SK-N-SH (cell line): ENCODE measurements at regions not wholly inside any gene's neighbourhood (a gene's known extent, or its start where the extent isn't known, plus 50 kb on each side); places are given as distances from the start of the nearest gene placed in this dataset.

Experiments
- CTCF ChIA-PET: fragments of 300-600, 350-600 bp; formaldehyde crosslinking; extraction: SDS; loops from one replicate; lab custom pipeline; 2021; lab: Yijun Ruan, JAX
- POLR2A ChIA-PET: fragments of 350-600 bp; sonication (Branson Sonifier 250); formaldehyde crosslinking; extraction: SDS; loops from one replicate; lab custom pipeline; 2020; ENCODE audit warnings: antibody characterized with exemption, inconsistent platforms; lab: Yijun Ruan, JAX
- DNase-seq: peaks from one replicate; pipeline ENCODE4 v3.0.0; 2012
- H2AFZ ChIP-seq: fragments of 200-600 bp; sonication (generic); 2 replicates; pipeline ENCODE4 v1.8.1; 2016; ENCODE audit warnings: antibody characterized with exemption, mild to moderate bottlenecking, low read depth
- H3F3A ChIP-seq: fragments of 200-600 bp; sonication (generic); replicated peaks from 2 replicates; pipeline ENCODE3; 2016; ENCODE audit warnings: antibody characterized with exemption, mild to moderate bottlenecking; ENCODE audit not compliant: insufficient read depth
- H3K27ac ChIP-seq, 2 experiments: fragments of 200-500 bp in 1 of 2; fragments of 200-600 bp in 1 of 2; sonication (Bioruptor generic) in 1 of 2; sonication (generic), shearing (Covaris generic) in 1 of 2; 2 replicates each; pipeline versions ENCODE4 v1.5.1 to v1.6.1; 2014 to 2016; ENCODE audit warnings: low read depth in 2 of 2, inconsistent platforms in 1 of 2, low read length in 1 of 2, mild to moderate bottlenecking in 1 of 2, mixed read lengths in 1 of 2
- H3K27me3 ChIP-seq: fragments of 200-600 bp; sonication (generic), shearing (Covaris generic); 2 replicates; pipeline ENCODE4 v1.6.1; 2016; ENCODE audit warnings: mixed run types; ENCODE audit not compliant: insufficient read depth
- H3K36me3 ChIP-seq, 2 experiments: fragments of 200-500 bp in 1 of 2; fragments of 200-600 bp in 1 of 2; sonication (Bioruptor generic) in 1 of 2; sonication (generic) in 1 of 2; replicated peaks in 1 of 2; 2 replicates each; pipeline versions ENCODE3 to v1.5.1; 2014 to 2016; ENCODE audit warnings: low read length in 1 of 2, mild to moderate bottlenecking in 1 of 2; ENCODE audit not compliant: insufficient read depth in 2 of 2, control insufficient read depth in 1 of 2
- H3K4me1 ChIP-seq, 2 experiments: fragments of 200-500 bp in 1 of 2; fragments of 200-600 bp in 1 of 2; sonication (Bioruptor generic) in 1 of 2; sonication (generic), shearing (Covaris generic) in 1 of 2; 2 replicates each; pipeline versions ENCODE4 v1.5.1 to v1.6.1; 2014 to 2016; ENCODE audit warnings: low read depth in 1 of 2, low read length in 1 of 2, mixed run types in 1 of 2; ENCODE audit not compliant: insufficient read depth in 2 of 2, control insufficient read depth in 1 of 2
- H3K4me2 ChIP-seq: fragments of 200-600 bp; sonication (generic), shearing (Covaris generic); 2 replicates; pipeline ENCODE4 v1.6.1; 2017; ENCODE audit warnings: mixed run types
- H3K4me3 ChIP-seq, 2 experiments: fragments of 200-500 bp in 1 of 2; fragments of 200-600 bp in 1 of 2; sonication (Bioruptor generic) in 1 of 2; sonication (generic), shearing (Covaris generic) in 1 of 2; 2 replicates each; pipeline versions ENCODE4 v1.5.1 to v1.8.1; 2014 to 2016; ENCODE audit warnings: low read depth in 2 of 2, inconsistent platforms in 1 of 2, low read length in 1 of 2, mild to moderate bottlenecking in 1 of 2, mixed read lengths in 1 of 2, moderate library complexity in 1 of 2
- H3K79me2 ChIP-seq: fragments of 200-600 bp; sonication (generic); 2 replicates; pipeline ENCODE4 v1.8.1; 2017; ENCODE audit warnings: mild to moderate bottlenecking; ENCODE audit not compliant: insufficient read depth
- H3K9ac ChIP-seq: fragments of 200-600 bp; sonication (generic); 2 replicates; pipeline ENCODE4 v1.6.1; 2017; ENCODE audit warnings: mixed run types
- H3K9me2 ChIP-seq: fragments of 200-600 bp; sonication (generic); 2 replicates; pipeline ENCODE4 v1.6.1; 2017; ENCODE audit warnings: mixed run types
- H3K9me3 ChIP-seq: fragments of 200-600 bp; sonication (generic); 2 replicates; pipeline ENCODE4 v1.6.1; 2017; ENCODE audit warnings: mixed run types, mild to moderate bottlenecking, moderate library complexity
- H4K20me1 ChIP-seq: fragments of 200-600 bp; sonication (generic); 2 replicates; pipeline ENCODE4 v1.6.1; 2017; ENCODE audit warnings: mild to moderate bottlenecking, mixed run types; ENCODE audit not compliant: insufficient read depth
- CHD2 ChIP-seq: fragments of 150-350 bp; IDR thresholded peaks from 2 replicates; pipeline ENCODE4 v1.6.1; 2018; ENCODE audit warnings: low read length; ENCODE audit not compliant: partially characterized antibody
- EP300 ChIP-seq, 2 experiments: IDR thresholded peaks; 2 replicates each; pipeline versions ENCODE4 v1.4.0 to v1.6.1; 2012; ENCODE audit warnings: borderline replicate concordance in 1 of 2, low read depth in 1 of 2, low read length in 1 of 2
- EZH2phosphoT487 ChIP-seq: fragments of 200-600 bp; sonication (generic); IDR thresholded peaks from 2 replicates; pipeline ENCODE4 v1.6.1; 2017; ENCODE audit warnings: low read depth, mixed run types, mild to moderate bottlenecking, antibody characterized with exemption, moderate library complexity, borderline replicate concordance
- FOXM1 ChIP-seq: IDR thresholded peaks from 2 replicates; pipeline ENCODE4 v1.4.0; 2012; ENCODE audit warnings: low read depth, mild to moderate bottlenecking
- GATA2 ChIP-seq: sonication (generic); formaldehyde crosslinking; IDR thresholded peaks from 2 replicates; pipeline ENCODE4 v1.5.0; 2020; ENCODE audit warnings: mild to moderate bottlenecking, missing genetic modification reagents
- MAX ChIP-seq: IDR thresholded peaks from 2 replicates; pipeline ENCODE4 v1.4.0; 2012; ENCODE audit warnings: low read depth
- MXI1 ChIP-seq: IDR thresholded peaks from 2 replicates; pipeline ENCODE4 v1.6.1; 2012; ENCODE audit warnings: mild to moderate bottlenecking, low read depth, low read length, improper control_type of control experiment
- NFIC ChIP-seq: IDR thresholded peaks from 2 replicates; pipeline ENCODE4 v1.4.0; 2012; ENCODE audit warnings: borderline replicate concordance
- NRF1 ChIP-seq: IDR thresholded peaks from 2 replicates; pipeline ENCODE4 v1.6.1; 2012; ENCODE audit warnings: low read depth, mild to moderate bottlenecking, low read length
- PBX3 ChIP-seq: IDR thresholded peaks from 2 replicates; pipeline ENCODE4; 2012
- POLR2AphosphoS5 ChIP-seq: IDR thresholded peaks from 2 replicates; pipeline ENCODE4 v1.6.1; 2012; ENCODE audit warnings: low read depth, low read length
- RAD21 ChIP-seq: IDR thresholded peaks from 2 replicates; pipeline ENCODE4 v1.6.1; 2012; ENCODE audit warnings: mild to moderate bottlenecking, low read length
- REST ChIP-seq: IDR thresholded peaks from 2 replicates; pipeline ENCODE4 v1.6.1; 2012; ENCODE audit warnings: mild to moderate bottlenecking, low read depth, low read length, moderate library complexity
- RFX5 ChIP-seq: IDR thresholded peaks from 2 replicates; pipeline ENCODE4 v1.6.1; 2012; ENCODE audit warnings: mild to moderate bottlenecking, improper control_type of control experiment, low read length
- RXRA ChIP-seq: IDR thresholded peaks from 2 replicates; pipeline ENCODE4 v1.4.0; 2012; ENCODE audit warnings: low read depth, mild to moderate bottlenecking, borderline replicate concordance
- SIN3A ChIP-seq: IDR thresholded peaks from 2 replicates; pipeline ENCODE4 v1.6.1; 2012; ENCODE audit warnings: low read depth, mild to moderate bottlenecking, low read length, moderate library complexity, borderline replicate concordance
- TCF12 ChIP-seq: IDR thresholded peaks from 2 replicates; pipeline ENCODE4 v1.4.0; 2012
- TEAD4 ChIP-seq: IDR thresholded peaks from 2 replicates; pipeline ENCODE4 v1.4.0; 2012; ENCODE audit warnings: mild to moderate bottlenecking, borderline replicate concordance; ENCODE audit not compliant: insufficient read depth
- USF2 ChIP-seq: fragments of 150-350 bp; IDR thresholded peaks from 2 replicates; pipeline ENCODE4 v1.6.1; 2017; ENCODE audit warnings: antibody characterized with exemption, low read length, low read depth, borderline replicate concordance
- YY1 ChIP-seq: IDR thresholded peaks from 2 replicates; pipeline ENCODE4 v1.4.0; 2012; ENCODE audit warnings: low read depth, mild to moderate bottlenecking
- WGBS: methylation state at CpG from one replicate; pipeline ENCODE4 v1.1.6; 2017; ENCODE audit warnings: low lambda C conversion rate; 5-methylcytosine and 5-hydroxymethylcytosine counted together

- H3K4me3 ChIP-seq: no peak overlapping the region
- no peaks in the 10 kb centered on the region for H3K27me3 ChIP-seq
- H3K9me3 ChIP-seq: no peaks in the 10 kb centered on the region
- no peak overlapping the region for H3K4me2 ChIP-seq
- no peaks in the 10 kb centered on the region for H4K20me1 ChIP-seq
- CTCF ChIA-PET: interaction anchor here (1.2 kb wide), 1 partner anchor 184 kb away, joined by 3 read pairs; no protein-coding TSS in a partner anchor
- whole genome bisulfite sequencing: 84% methylated on average over 2 of the region's 4 CpGs
- H3F3A ChIP-seq: no peaks in the 10 kb centered on the region
- no peak for TF ChIP-seq CHD2
- TF ChIP-seq MAX: no peak
- no peak for TF ChIP-seq EZH2phosphoT487
- TF ChIP-seq REST: no peak
- no peak for TF ChIP-seq NRF1
- no peak for TF ChIP-seq POLR2AphosphoS5
- no peak for TF ChIP-seq RFX5
- no peak for TF ChIP-seq SIN3A
- TF ChIP-seq RAD21: no peak
- no peak for TF ChIP-seq TCF12
- no peak for TF ChIP-seq EP300 (IDR thresholded peaks at IDR 0.05; ENCODE audit: borderline replicate concordance in 1 of 2, low read depth in 1 of 2, low read length in 1 of 2)
- no peak for TF ChIP-seq PBX3
- no peak for TF ChIP-seq MXI1
- no peak for TF ChIP-seq FOXM1
- TF ChIP-seq GATA2 (CRISPR knock-in tag): no peak
- no peak for TF ChIP-seq USF2
- no peak for TF ChIP-seq YY1
- no peak for TF ChIP-seq TEAD4
- no peak for TF ChIP-seq NFIC
- no peak for TF ChIP-seq RXRA
- DNase-seq: no peak
- H3K9ac ChIP-seq: no peak overlapping the region
- POLR2A ChIA-PET: no interaction called here
- H3K4me1 ChIP-seq: no peaks in the 10 kb centered on the region
- H3K79me2 ChIP-seq: no peaks in the 10 kb centered on the region
- no peaks in the 10 kb centered on the region for H3K9me2 ChIP-seq
- no peaks in the 10 kb centered on the region for H3K36me3 ChIP-seq
- H3K27ac ChIP-seq: no peak overlapping the region
- no peak overlapping the region for H2AFZ ChIP-seq
Observed at GRCh38 chr17:31657876-31658275, 201.2 kb downstream of the COPRS start.
